H1 (cell line): ENCODE measurements at regions not wholly inside any gene's neighbourhood (a gene's known extent, or its start where the extent isn't known, plus 50 kb on each side); places are given as distances from the start of the nearest gene placed in this dataset.

Source experiments
- CTCF ChIA-PET: fragments of 300-600 bp; sonication (Branson Sonifier 250); formaldehyde crosslinking; loops from one replicate; lab custom pipeline; 2021; ENCODE audit not compliant: partially characterized antibody; lab: Charles Lee
- POLR2A ChIA-PET: fragments of 300-600 bp; sonication (Branson Sonifier 250); formaldehyde crosslinking; loops from one replicate; lab custom pipeline; 2021; ENCODE audit warnings: inconsistent platforms; ENCODE audit not compliant: partially characterized antibody; lab: Charles Lee
- DNase-seq, 2 experiments: peaks; one replicate each; pipeline versions ENCODE4 v3.0.0 to v3.0.0-alpha.2; 2010 to 2022; ENCODE audit warnings: low spot score in 2 of 2, low read depth in 1 of 2, mixed read lengths in 1 of 2
- FAIRE-seq: peaks from 2 replicates; lab custom pipeline; 2011; peaks lifted over from hg19 to GRCh38; lab: Jason Lieb, UNC
- H2AFZ ChIP-seq: 2 replicates; pipeline ENCODE4 v1.8.1; 2012; ENCODE audit warnings: low read length, inconsistent platforms
- H2AK5ac ChIP-seq: 2 replicates; pipeline ENCODE4 v1.6.1; 2013; ENCODE audit warnings: low read depth, low read length
- H2BK120ac ChIP-seq: replicated peaks from 2 replicates; pipeline ENCODE3; 2013; ENCODE audit warnings: low read depth, low read length, inconsistent platforms
- H2BK12ac ChIP-seq: 2 replicates; pipeline ENCODE4 v1.6.1; 2013; ENCODE audit warnings: low read depth, low read length
- H2BK15ac ChIP-seq: 2 replicates; pipeline ENCODE4 v1.6.1; 2013; ENCODE audit warnings: low read length
- H2BK20ac ChIP-seq: 2 replicates; pipeline ENCODE4 v1.6.1; 2013; ENCODE audit warnings: low read length
- H2BK5ac ChIP-seq: 2 replicates; pipeline ENCODE4 v1.6.1; 2013; ENCODE audit warnings: low read depth, low read length
- H3K14ac ChIP-seq: 2 replicates; pipeline ENCODE4 v1.6.1; 2013; ENCODE audit warnings: inconsistent platforms; ENCODE audit not compliant: insufficient read length
- H3K18ac ChIP-seq: 2 replicates; pipeline ENCODE4 v1.6.1; 2013; ENCODE audit warnings: low read length; ENCODE audit errors: extremely low read depth
- H3K23ac ChIP-seq: 2 replicates; pipeline ENCODE4 v1.6.1; 2013; ENCODE audit warnings: inconsistent platforms; ENCODE audit not compliant: insufficient read length
- H3K23me2 ChIP-seq: 2 replicates; pipeline ENCODE4 v1.6.1; 2013; ENCODE audit warnings: low read depth, low read length
- H3K27ac ChIP-seq: 2 replicates; pipeline ENCODE4 v1.6.1; 2011; ENCODE audit warnings: low read depth, low read length, inconsistent platforms
- H3K27me3 ChIP-seq, 4 experiments: replicated peaks in 1 of 4; 1 replicate in 1 of 4; 2 replicates in 3 of 4; pipeline versions ENCODE4 v1.6.1 to v1.8.1; 2011 to 2013; ENCODE audit warnings: low read length in 3 of 4, mild to moderate bottlenecking in 3 of 4, inconsistent platforms in 2 of 4, mixed read lengths in 2 of 4, moderate library complexity in 1 of 4; ENCODE audit not compliant: control insufficient read depth in 3 of 4, insufficient read depth in 3 of 4; ENCODE audit errors: extremely low read depth in 1 of 4
- H3K36me3 ChIP-seq, 4 experiments: 2 replicates each; pipeline versions ENCODE4 v1.6.1 to v1.8.1; 2011 to 2013; ENCODE audit warnings: mild to moderate bottlenecking in 4 of 4, low read length in 3 of 4, moderate library complexity in 2 of 4, control low read depth in 1 of 4, inconsistent platforms in 1 of 4; ENCODE audit not compliant: insufficient read depth in 4 of 4, control insufficient read depth in 2 of 4
- H3K4ac ChIP-seq: replicated peaks from 2 replicates; pipeline ENCODE3; 2013; ENCODE audit warnings: low read length, low read depth, mixed read lengths, inconsistent platforms; ENCODE audit not compliant: insufficient read length
- H3K4me1 ChIP-seq, 4 experiments: replicated peaks in 1 of 4; 1 replicate in 1 of 4; 2 replicates in 3 of 4; pipeline versions ENCODE4 v1.6.1 to v1.8.1; 2011 to 2013; ENCODE audit warnings: low read length in 3 of 4, inconsistent platforms in 2 of 4, mixed read lengths in 1 of 4; ENCODE audit not compliant: insufficient read depth in 4 of 4, control insufficient read depth in 3 of 4
- H3K4me2 ChIP-seq, 2 experiments: 2 replicates each; pipeline versions ENCODE4 v1.6.1 to v1.8.1; 2011 to 2013; ENCODE audit warnings: low read depth in 2 of 2, low read length in 2 of 2, control low read depth in 1 of 2, inconsistent platforms in 1 of 2, mild to moderate bottlenecking in 1 of 2; ENCODE audit not compliant: insufficient read depth in 1 of 2
- H3K4me3 ChIP-seq, 4 experiments: fragments of 200-600, 300-600 bp in 1 of 4; sonication (generic), shearing (Covaris generic), sonication (Bioruptor Twin) in 1 of 4; 2 replicates each; pipeline versions ENCODE4 v1.5.1 to v1.8.1; 2011 to 2016; ENCODE audit warnings: low read length in 4 of 4, low read depth in 3 of 4, control low read depth in 2 of 4, inconsistent platforms in 2 of 4, mild to moderate bottlenecking in 2 of 4, mixed read lengths in 1 of 4, moderate library complexity in 1 of 4; ENCODE audit not compliant: insufficient read depth in 2 of 4; ENCODE audit errors: extremely low read depth in 1 of 4
- H3K56ac ChIP-seq: replicated peaks from 2 replicates; pipeline ENCODE3; 2013; ENCODE audit warnings: low read depth, mild to moderate bottlenecking, mixed read lengths, low read length, inconsistent platforms; ENCODE audit not compliant: insufficient read length
- H3K79me1 ChIP-seq: 2 replicates; pipeline ENCODE4 v1.6.1; 2013; ENCODE audit warnings: low read depth, low read length, control low read depth
- H3K79me2 ChIP-seq, 2 experiments: 2 replicates each; pipeline versions ENCODE4 v1.6.1 to v1.8.1; 2012 to 2013; ENCODE audit warnings: low read length in 2 of 2, mild to moderate bottlenecking in 2 of 2, inconsistent platforms in 1 of 2; ENCODE audit not compliant: insufficient read depth in 2 of 2, control insufficient read depth in 1 of 2
- H3K9ac ChIP-seq, 4 experiments: replicated peaks in 1 of 4; 1 replicate in 1 of 4; 2 replicates in 3 of 4; pipeline versions ENCODE4 v1.6.1 to v1.8.1; 2011 to 2013; ENCODE audit warnings: low read depth in 3 of 4, low read length in 3 of 4, control low read depth in 2 of 4, mild to moderate bottlenecking in 2 of 4, moderate library complexity in 2 of 4, inconsistent platforms in 1 of 4; ENCODE audit errors: extremely low read depth in 1 of 4
- H3K9me3 ChIP-seq, 2 experiments: 2 replicates each; pipeline versions ENCODE4 v1.6.1 to v1.8.1; 2012 to 2013; ENCODE audit warnings: mild to moderate bottlenecking in 2 of 2, moderate library complexity in 2 of 2, control low read depth in 1 of 2, inconsistent platforms in 1 of 2, low read depth in 1 of 2, low read length in 1 of 2, mixed read lengths in 1 of 2; ENCODE audit not compliant: insufficient read depth in 2 of 2
- H4K20me1 ChIP-seq, 2 experiments: replicated peaks in 1 of 2; 2 replicates each; pipeline versions ENCODE3 to v1.8.1; 2011 to 2013; ENCODE audit warnings: inconsistent platforms in 2 of 2, low read length in 2 of 2, mild to moderate bottlenecking in 1 of 2; ENCODE audit not compliant: insufficient read depth in 2 of 2, control insufficient read depth in 1 of 2
- H4K5ac ChIP-seq: 2 replicates; pipeline ENCODE4 v1.6.1; 2013; ENCODE audit warnings: low read length, low read depth, mixed read lengths, inconsistent platforms; ENCODE audit not compliant: insufficient read length
- H4K8ac ChIP-seq: 2 replicates; pipeline ENCODE4 v1.8.0; 2013; ENCODE audit warnings: mild to moderate bottlenecking, moderate library complexity, low read length, inconsistent platforms; ENCODE audit not compliant: insufficient read depth; ENCODE audit errors: extremely low read depth
- H4K91ac ChIP-seq: replicated peaks from 2 replicates; pipeline ENCODE3; 2013; ENCODE audit warnings: low read length, mixed read lengths, inconsistent platforms; ENCODE audit not compliant: insufficient read length
- BACH1 ChIP-seq: IDR thresholded peaks from 2 replicates; pipeline ENCODE4 v1.6.1; 2012; ENCODE audit warnings: low read length, improper control_type of control experiment
- CHD1 ChIP-seq: IDR thresholded peaks from 2 replicates; pipeline ENCODE4 v1.6.1; 2012; ENCODE audit warnings: low read depth, low read length, improper control_type of control experiment
- KDM4A ChIP-seq: IDR thresholded peaks from one replicate; pipeline ENCODE4 v1.7.1; 2012; ENCODE audit warnings: low read depth, mild to moderate bottlenecking, moderate library complexity, low read length, inconsistent platforms; ENCODE audit not compliant: severe bottlenecking
- WGBS, 2 experiments: shearing (Covaris generic) in 1 of 2; methylation state at CpG; one replicate each; pipeline versions ENCODE4 v1.1.6 to v1.1.7; 2013 to 2015; ENCODE audit warnings: low lambda C conversion rate in 2 of 2, mixed read lengths in 2 of 2, inconsistent platforms in 1 of 2, low coverage in 1 of 2, missing lambda C conversion rate in 1 of 2; ENCODE audit not compliant: insufficient replicate concordance in 2 of 2, insufficient coverage in 1 of 2, insufficient read length in 1 of 2; ENCODE audit errors: extremely low coverage in 1 of 2, missing lambda C conversion rate in 1 of 2; 5-methylcytosine and 5-hydroxymethylcytosine counted together

- Histone ChIP-seq H4K20me1 (no peaks in the 10 kb centered on the region), H3K9me3 (no peaks in the 10 kb centered on the region), H2BK120ac (no peak overlapping the region), H3K9ac (no peak overlapping the region), H3K4me3 (no peak overlapping the region), H3K36me3 (no peaks in the 10 kb centered on the region), H3K4me2 (no peak overlapping the region), H4K91ac (no peak overlapping the region), H3K23ac (no peak overlapping the region), H3K27ac (no peak overlapping the region), H3K79me1 (no peaks in the 10 kb centered on the region), H2BK5ac (no peak overlapping the region), H2AFZ (no peak overlapping the region), H3K23me2 (no peaks in the 10 kb centered on the region), H3K14ac (no peak overlapping the region), H2BK12ac (no peak overlapping the region), H4K5ac (no peak overlapping the region), H2AK5ac (no peak overlapping the region), H3K79me2 (no peaks in the 10 kb centered on the region), H3K27me3 (no peaks in the 10 kb centered on the region), H2BK20ac (no peak overlapping the region), H2BK15ac (no peak overlapping the region), H3K56ac (no peak overlapping the region), H3K4me1 (no peaks in the 10 kb centered on the region), H3K4ac (no peak overlapping the region), H4K8ac (no peak overlapping the region), H3K18ac (no peak overlapping the region)
- DNase-seq = no peak
- ChIA-PET POLR2A (no interaction called here), CTCF (interaction anchor here (0.6 to 2.5 kb wide), 7 partner anchors 15 to 623 kb away, joined by 3 to 7 read pairs (median 4); partner anchors contain the start of gene CCR1)
- TF ChIP-seq BACH1 = no peak
- TF ChIP-seq CHD1 = no peak
- TF ChIP-seq KDM4A = no peak
- no peak for FAIRE-seq
- WGBS, 2 experiments = 81% methylated on average over 1 of the region's 1 CpG; no CpG with 5 or more reads in 1 of the 2 experiments
These were observed 55.6 kb upstream of the XCR1 start for GRCh38 chr3:46082849-46083248.
